PC-9 (cell line): ENCODE measurements at regions not wholly inside any gene's neighbourhood (a gene's known extent, or its start where the extent isn't known, plus 50 kb on each side); places are given as distances from the start of the nearest gene placed in this dataset.

Experiments
- BruUV-seq: library from RNA; stranded (reverse); fragments of 400-500 nt; replicated peaks from 2 replicates; lab custom pipeline; 2021; lab: Mats Ljungman, UMichigan
- CTCF ChIA-PET: fragments of 300-600 bp; sonication (Branson Sonifier 250); formaldehyde crosslinking; loops from one replicate; lab custom pipeline; 2022; ENCODE audit warnings: antibody characterized with exemption; lab: Charles Lee
- POLR2A ChIA-PET: fragments of 300-600 bp; sonication (Branson Sonifier 250); formaldehyde crosslinking; loops from one replicate; lab custom pipeline; 2022; ENCODE audit warnings: antibody characterized with exemption; ENCODE audit not compliant: unreplicated experiment; lab: Charles Lee
- DNase-seq, 2 experiments: peaks; one replicate each; pipeline versions ENCODE4 v3.0.0 to v3.0.0-alpha.2; 2015 to 2022; ENCODE audit warnings: mixed read lengths in 1 of 2
- H2AFZ ChIP-seq: fragments of 200-600 bp; sonication (generic); 2 replicates; pipeline ENCODE4 v1.8.1; 2017; ENCODE audit warnings: antibody characterized with exemption
- H3F3A ChIP-seq: fragments of 200-600 bp; sonication (generic); 2 replicates; pipeline ENCODE4 v1.8.1; 2017; ENCODE audit warnings: antibody characterized with exemption, mild to moderate bottlenecking, low read depth; ENCODE audit not compliant: insufficient read depth
- H3K27ac ChIP-seq: fragments of 200-600 bp; sonication (generic); 2 replicates; pipeline ENCODE4 v1.6.1; 2016; ENCODE audit warnings: mixed run types
- H3K27me3 ChIP-seq: fragments of 200-600 bp; sonication (generic); 2 replicates; pipeline ENCODE4 v1.6.1; 2016; ENCODE audit warnings: low read depth, mixed run types; ENCODE audit not compliant: insufficient read depth
- H3K36me3 ChIP-seq: fragments of 200-600 bp; sonication (generic); 2 replicates; pipeline ENCODE4 v1.6.1; 2016; ENCODE audit warnings: low read depth, mixed run types
- H3K4me1 ChIP-seq: fragments of 200-600 bp; sonication (generic); replicated peaks from 2 replicates; pipeline ENCODE4 v1.6.1; 2016; ENCODE audit warnings: mixed run types; ENCODE audit not compliant: insufficient read depth
- H3K4me2 ChIP-seq: fragments of 200-600 bp; sonication (generic); 2 replicates; pipeline ENCODE4 v1.6.1; 2017; ENCODE audit warnings: mixed run types
- H3K4me3 ChIP-seq: fragments of 200-600 bp; sonication (generic); 2 replicates; pipeline ENCODE4 v1.6.1; 2016; ENCODE audit warnings: mixed run types
- H3K79me2 ChIP-seq: fragments of 200-600 bp; sonication (generic); 2 replicates; pipeline ENCODE4 v1.6.1; 2017; ENCODE audit warnings: low read depth, mixed run types
- H3K9me2 ChIP-seq: fragments of 200-600 bp; sonication (generic); 2 replicates; pipeline ENCODE4 v1.8.1; 2017; ENCODE audit warnings: mild to moderate bottlenecking; ENCODE audit not compliant: insufficient read depth
- H3K9me3 ChIP-seq: fragments of 200-600 bp; sonication (generic); 2 replicates; pipeline ENCODE4 v1.8.1; 2016; ENCODE audit warnings: low read depth; ENCODE audit not compliant: insufficient read depth
- H4K20me1 ChIP-seq: fragments of 200-600 bp; sonication (generic); 2 replicates; pipeline ENCODE4 v1.8.1; 2017; ENCODE audit not compliant: insufficient read depth
- CTCF ChIP-seq: fragments of 200-600 bp; sonication (generic); conservative IDR thresholded peaks from 2 replicates; pipeline ENCODE4 v1.6.1; 2017; ENCODE audit warnings: mixed run types, antibody characterized with exemption, mild to moderate bottlenecking, moderate library complexity
- EZH2 ChIP-seq: fragments of 200-600 bp; sonication (generic); IDR thresholded peaks from 2 replicates; pipeline ENCODE4 v1.8.0; 2017; ENCODE audit warnings: antibody characterized with exemption, low read depth
- intact Hi-C: fragments of 100-400 bp; cut with micrococcal nuclease; formaldehyde crosslinking; loops from one replicate; pipeline ENCODE4 v1.10.0; 2022; ENCODE audit not compliant: unreplicated experiment

- H3K4me2 ChIP-seq = no peak overlapping the region
- POLR2A ChIA-PET = no interaction called here
- peaks cover 1% of the 10 kb centered on the region; the same call in 1 of the 2 replicates for H3K4me1 ChIP-seq
- H2AFZ ChIP-seq = no peak overlapping the region
- intact Hi-C loops = no loop called here
- TF ChIP-seq CTCF = no peak
- no peak for TF ChIP-seq EZH2
- no peaks in the 10 kb centered on the region for H3F3A ChIP-seq
- no peak overlapping the region for H3K4me3 ChIP-seq
- H3K36me3 ChIP-seq = no peaks in the 10 kb centered on the region
- no peaks in the 10 kb centered on the region for H4K20me1 ChIP-seq
- no peaks in the 10 kb centered on the region for H3K27me3 ChIP-seq
- DNase-seq = no peak
- no TSS peak for BruUV-seq
- CTCF ChIA-PET = no interaction called here
- H3K9me3 ChIP-seq = peaks cover 8% of the 10 kb centered on the region; the same call in 1 of the 2 replicates
- no peaks in the 10 kb centered on the region for H3K9me2 ChIP-seq
- H3K27ac ChIP-seq = no peak overlapping the region
- H3K79me2 ChIP-seq = no peaks in the 10 kb centered on the region
These were observed 2312.6 kb downstream of the PCDH9 start for GRCh38 chr13:64917566-64917965.

DNA sequence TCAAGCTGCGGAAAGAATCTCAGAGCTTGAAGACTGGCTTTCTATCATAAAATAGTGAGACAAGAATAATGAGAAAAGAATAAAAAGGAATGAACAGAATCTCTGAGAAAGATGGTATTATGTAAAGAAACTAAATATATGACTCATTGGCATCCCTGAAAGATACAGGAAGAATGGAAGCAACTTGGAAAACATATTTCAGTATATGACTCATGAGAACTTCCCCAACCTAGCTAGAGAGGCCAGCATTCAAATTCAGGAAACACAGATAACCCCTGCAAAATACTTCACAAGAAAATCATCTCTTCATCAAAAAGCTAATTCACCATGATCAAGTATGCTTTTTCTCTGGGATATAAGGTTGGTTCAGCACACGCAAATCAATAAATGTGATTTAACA lies 2318.0 kb downstream of the PCDH9 start:
- Histone ChIP-seq H3F3A (peaks cover 3% of the 10 kb centered on the region; the same call in 1 of the 2 replicates), H2AFZ (no peak overlapping the region), H3K79me2 (no peaks in the 10 kb centered on the region), H3K4me2 (no peak overlapping the region), H3K4me1 (peaks cover 11% of the 10 kb centered on the region; the same call in 1 of the 2 replicates), H3K9me3 (peaks cover 8% of the 10 kb centered on the region; the same call in 1 of the 2 replicates), H3K27me3 (no peaks in the 10 kb centered on the region), H3K36me3 (no peaks in the 10 kb centered on the region), H3K9me2 (no peaks in the 10 kb centered on the region), H3K27ac (peak overlapping the region; percentile 65), H4K20me1 (no peaks in the 10 kb centered on the region), H3K4me3 (no peak overlapping the region)
- POLR2A ChIA-PET = no interaction called here
- intact Hi-C loops = loop anchor here (1.0 to 5.0 kb wide), 2 partner anchors 17 to 225 kb away; no protein-coding TSS in a partner anchor
- CTCF ChIA-PET = no interaction called here
- TF ChIP-seq EZH2 (no peak), CTCF (no peak)
- BruUV-seq = no TSS peak
- peak in 1 of 2 experiments; percentile 36 for DNase-seq

- Histone ChIP-seq H3K27ac (no peak overlapping the region), H3K36me3 (no peaks in the 10 kb centered on the region), H3K9me2 (no peaks in the 10 kb centered on the region), H3K9me3 (peaks cover 8% of the 10 kb centered on the region; the same call in 1 of the 2 replicates), H2AFZ (no peak overlapping the region), H3K4me1 (peaks cover 11% of the 10 kb centered on the region; the same call in 1 of the 2 replicates), H3K27me3 (no peaks in the 10 kb centered on the region), H3K79me2 (no peaks in the 10 kb centered on the region), H3F3A (peaks cover 3% of the 10 kb centered on the region; the same call in 1 of the 2 replicates), H3K4me3 (no peak overlapping the region), H3K4me2 (no peak overlapping the region), H4K20me1 (no peaks in the 10 kb centered on the region)
- intact Hi-C loops = loop anchor here (5.0 kb wide), 1 partner anchor 223 kb away; no protein-coding TSS in a partner anchor
- no peak for DNase-seq
- CTCF ChIA-PET = no interaction called here
- BruUV-seq = no TSS peak
- TF ChIP-seq EZH2 (no peak), CTCF (no peak)
- POLR2A ChIA-PET = no interaction called here
These were observed 2320.0 kb downstream of the PCDH9 start for GRCh38 chr13:64910096-64910495.
